Activated naive CD4-positive, alpha-beta T cell treated with anti-CD3 and anti-CD28 coated beads, Interleukin-2, amount 50 U/mL, for 16 hours (primary cell): ENCODE measurements at regions not wholly inside any gene's neighbourhood (a gene's known extent, or its start where the extent isn't known, plus 50 kb on each side); places are given as distances from the start of the nearest gene placed in this dataset.
"Not testable (repeated sequence)": the region's sequence is repeated elsewhere in the genome, so short reads cannot be mapped to it uniquely, and the experiment has no call there.

Experiments used
- DNase-seq: peaks from one replicate; pipeline ENCODE4 v3.0.0-alpha.2; 2020

- DNase-seq = no peak
Measured at GRCh38 chr12:82300611-82301010, 57.6 kb downstream of the CCDC59 start.

DNA sequence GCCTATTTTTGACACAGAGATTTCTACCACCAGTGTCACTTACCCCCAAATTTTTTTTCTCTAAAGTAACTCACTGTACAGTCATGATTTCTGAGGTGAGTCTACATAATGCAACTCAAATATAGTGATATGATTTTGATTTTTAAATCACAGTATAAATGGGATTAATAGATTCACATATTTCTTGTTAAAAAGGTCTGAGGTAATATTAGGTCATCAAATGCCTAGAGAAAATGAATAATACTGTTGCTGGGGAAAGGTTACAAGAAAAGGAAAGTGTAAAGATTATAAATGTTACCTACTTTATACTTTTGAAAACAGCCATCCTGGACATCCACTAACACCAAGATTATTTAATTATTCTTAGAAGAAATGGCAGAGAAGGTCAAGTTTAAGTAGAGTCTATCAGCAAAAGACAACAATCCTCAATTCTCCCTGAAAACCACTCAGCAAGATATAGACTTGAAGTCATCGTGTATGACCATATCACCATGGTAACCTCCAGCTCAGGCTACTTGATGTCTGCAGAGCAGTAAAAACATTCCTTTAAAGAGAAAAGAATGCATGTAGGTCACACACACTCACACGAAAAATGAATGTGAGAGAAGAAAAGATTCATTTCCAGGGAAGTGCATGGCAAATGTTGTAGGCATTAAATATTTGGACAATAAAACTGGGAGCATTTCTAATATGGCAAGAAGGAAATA is 58.7 kb downstream of the CCDC59 start:
- DNase-seq = no peak

GRCh38 chr12:82290415-82290814 is 67.8 kb downstream of the CCDC59 start:
- no peak for DNase-seq

- DNase-seq = not testable (repeated sequence)
Measured at GRCh38 chr12:82281335-82281734, 76.9 kb downstream of the CCDC59 start.

- no peak for DNase-seq
Measured at GRCh38 chr12:82279536-82280058, 78.6 kb downstream of the CCDC59 start.

DNA sequence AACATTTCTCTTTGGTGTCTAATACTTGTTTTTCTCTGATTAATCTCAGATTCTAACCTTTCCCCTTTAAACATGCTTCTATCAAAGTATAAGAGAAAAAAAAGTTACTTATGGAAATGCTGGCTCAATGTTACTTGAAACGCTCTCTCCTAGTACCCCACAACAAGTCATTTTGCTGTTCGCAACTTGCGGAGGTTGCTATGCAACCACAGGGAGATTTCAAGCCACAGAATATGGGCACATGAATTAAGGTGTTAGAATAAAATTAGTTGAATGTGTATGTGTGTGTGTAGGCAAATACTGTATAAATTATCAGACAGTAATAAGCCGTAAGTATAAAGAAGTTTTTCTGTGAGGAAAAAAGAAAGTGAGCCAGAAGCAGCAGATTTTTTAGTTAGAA is 80.6 kb downstream of the CCDC59 start:
- DNase-seq = no peak

- no peak for DNase-seq
Measured at GRCh38 chr12:82242729-82243128, 115.5 kb downstream of the CCDC59 start.

GRCh38 chr12:82225871-82226270 is 132.3 kb downstream of the CCDC59 start:
- no peak for DNase-seq

GRCh38 chr12:82223426-82223825 is 134.8 kb downstream of the CCDC59 start:
- DNase-seq = no peak

DNA sequence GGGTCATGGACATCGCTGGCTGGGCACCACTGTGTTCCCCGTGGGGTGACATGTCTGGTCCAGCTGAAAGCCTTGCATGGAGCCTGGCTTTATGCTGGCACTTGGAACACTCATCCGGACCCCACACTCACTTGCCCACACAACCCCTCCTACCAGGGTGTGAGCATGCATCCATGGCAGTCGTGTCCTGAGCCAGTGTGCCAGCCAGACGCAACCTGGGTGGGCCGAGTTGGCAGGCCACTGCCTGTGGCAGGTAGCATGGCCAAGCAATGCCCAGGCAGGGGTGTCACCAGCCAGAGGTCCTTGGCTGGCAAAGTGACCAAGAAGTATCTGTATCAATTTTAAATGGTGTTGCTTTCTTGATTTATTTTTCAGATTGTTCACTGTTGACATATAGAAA is 141.7 kb downstream of the CCDC59 start:
- DNase-seq = no peak

GRCh38 chr12:82213761-82214160 is 144.4 kb downstream of the CCDC59 start:
- no peak for DNase-seq

DNA sequence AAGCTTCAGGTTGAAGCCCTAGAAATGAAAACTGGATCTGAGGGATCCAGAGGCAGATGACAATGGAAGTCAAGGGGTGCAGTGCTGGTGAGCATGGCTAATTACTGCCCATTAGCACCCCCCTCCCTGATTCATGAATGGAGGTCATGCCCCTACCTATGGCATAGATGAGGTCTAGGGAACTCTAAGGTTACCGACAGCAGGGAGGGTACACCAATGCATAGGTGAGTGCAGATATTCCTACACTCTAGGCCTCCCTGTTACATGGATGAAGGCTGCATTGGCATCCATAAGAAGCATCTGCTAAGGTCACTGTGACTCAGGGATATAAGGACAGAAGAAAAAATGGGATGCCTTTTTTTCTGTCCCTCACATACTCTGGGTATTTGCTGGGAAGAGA is 147.3 kb downstream of the CCDC59 start:
- no peak for DNase-seq

- no peak for DNase-seq
Measured at GRCh38 chr12:82209533-82209932, 148.7 kb downstream of the CCDC59 start.

- no peak for DNase-seq
Measured at GRCh38 chr12:82207556-82207955, 150.6 kb downstream of the CCDC59 start.

DNA sequence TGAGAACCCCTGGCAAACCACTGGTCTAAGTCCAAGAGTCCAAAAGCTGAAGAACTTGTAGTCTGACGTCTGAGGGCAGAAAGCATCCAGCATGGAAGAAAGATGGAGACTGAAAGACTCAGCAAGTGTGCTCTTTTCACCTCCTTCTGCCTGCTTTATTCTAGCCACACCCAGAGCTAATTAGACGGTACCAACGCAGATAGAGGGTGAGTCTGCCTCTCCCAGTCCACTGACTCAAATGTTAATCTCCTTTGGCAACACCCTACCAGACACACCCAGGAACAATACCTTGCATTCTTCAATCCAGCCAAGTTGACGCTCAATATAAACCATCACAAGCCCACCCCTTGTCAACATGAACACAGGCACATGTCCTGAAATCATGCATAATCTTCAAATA is 155.1 kb downstream of the CCDC59 start:
- no peak for DNase-seq

DNA sequence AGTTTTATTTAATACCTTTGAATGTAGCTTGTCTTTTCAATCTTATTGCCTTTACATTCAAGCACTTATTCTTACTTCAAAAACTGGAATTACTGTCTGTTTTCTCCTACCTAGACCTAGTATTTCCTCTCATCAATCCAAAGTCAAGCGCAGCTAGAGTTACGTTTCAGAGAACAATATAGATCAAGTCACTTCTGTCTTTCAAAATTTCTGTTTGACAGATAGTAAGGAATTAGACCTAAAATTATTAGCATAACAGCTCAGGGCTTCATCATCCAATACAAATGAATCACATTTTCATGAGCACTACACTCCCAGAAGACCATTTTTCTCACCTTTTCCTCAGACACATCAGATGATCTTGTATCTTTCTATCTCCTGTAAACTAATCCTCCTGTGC is 170.6 kb downstream of the CCDC59 start:
- no peak for DNase-seq

- no peak for DNase-seq
Measured at GRCh38 chr12:82187011-82187410, 171.2 kb downstream of the CCDC59 start.

- DNase-seq = no peak
Measured at GRCh38 chr12:82186282-82186681, 171.9 kb downstream of the CCDC59 start.

GRCh38 chr12:82184844-82185243 is 173.3 kb downstream of the CCDC59 start:
- no peak for DNase-seq

DNA sequence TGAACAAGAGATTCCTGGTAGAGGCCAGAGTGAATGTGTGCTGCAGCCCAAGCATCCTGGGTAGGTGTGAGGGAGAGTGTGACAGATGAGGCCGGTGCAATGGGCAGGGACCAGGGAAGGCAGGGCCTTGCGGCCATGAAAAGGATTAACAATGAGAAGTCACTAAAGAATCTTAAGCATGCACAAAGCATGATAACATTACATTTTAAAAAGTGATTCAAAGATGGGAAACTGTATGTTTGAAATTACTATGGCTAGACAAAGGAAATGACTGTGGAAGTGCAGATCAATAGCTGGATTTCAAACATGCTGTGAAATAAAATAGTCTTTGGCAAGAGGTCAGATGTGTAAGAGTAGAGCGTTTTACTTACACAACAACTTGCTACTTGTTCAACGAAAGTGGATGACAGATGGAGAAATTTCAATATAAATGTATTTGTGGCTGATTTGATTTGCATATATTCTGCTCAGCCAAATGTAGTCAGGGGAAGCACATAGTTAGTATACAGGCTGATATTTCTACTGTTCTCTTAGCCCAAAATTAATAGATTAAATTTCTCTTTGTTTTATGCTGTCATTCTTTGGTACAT is 175.5 kb downstream of the CCDC59 start:
- no peak for DNase-seq

- no peak for DNase-seq
Measured at GRCh38 chr12:82176761-82177490, 181.3 kb downstream of the CCDC59 start.

DNA sequence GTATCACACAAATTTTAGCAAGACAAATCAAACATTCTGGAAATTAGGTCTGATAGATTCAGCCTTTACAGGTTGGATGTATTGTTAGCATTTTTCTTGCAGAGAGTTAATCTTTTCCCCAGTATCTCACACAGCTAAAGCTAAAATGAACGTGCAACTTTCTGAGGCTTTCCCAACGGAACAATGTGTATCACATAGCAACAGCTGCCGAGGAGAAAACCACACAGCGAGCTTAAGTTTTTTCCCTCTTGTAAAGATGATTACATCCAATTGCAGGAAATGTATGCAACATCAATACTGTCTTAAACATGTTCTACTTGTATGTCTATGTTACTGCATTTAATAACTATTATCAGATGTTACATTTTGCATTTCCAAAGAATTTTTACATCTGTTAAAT is 182.2 kb downstream of the CCDC59 start:
- no peak for DNase-seq

DNA sequence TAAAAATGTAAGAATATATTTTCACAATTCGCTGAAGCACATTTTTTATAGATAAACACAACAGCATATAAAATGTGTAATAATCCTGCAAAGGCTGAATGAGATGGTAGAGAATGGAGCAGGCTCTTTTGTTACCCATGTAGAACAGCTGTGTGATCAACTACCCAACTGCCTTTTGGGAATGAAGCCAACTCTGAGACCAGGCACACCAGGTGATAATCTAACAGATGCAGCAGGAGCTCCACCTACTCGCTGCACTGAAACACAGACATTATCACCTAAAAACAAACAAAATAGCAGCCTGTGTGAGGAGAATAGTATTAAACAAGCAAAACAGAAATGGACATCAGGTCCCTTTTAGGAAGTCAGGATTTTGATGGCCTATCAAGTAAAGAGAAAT is 183.3 kb downstream of the CCDC59 start:
- DNase-seq = no peak

DNA sequence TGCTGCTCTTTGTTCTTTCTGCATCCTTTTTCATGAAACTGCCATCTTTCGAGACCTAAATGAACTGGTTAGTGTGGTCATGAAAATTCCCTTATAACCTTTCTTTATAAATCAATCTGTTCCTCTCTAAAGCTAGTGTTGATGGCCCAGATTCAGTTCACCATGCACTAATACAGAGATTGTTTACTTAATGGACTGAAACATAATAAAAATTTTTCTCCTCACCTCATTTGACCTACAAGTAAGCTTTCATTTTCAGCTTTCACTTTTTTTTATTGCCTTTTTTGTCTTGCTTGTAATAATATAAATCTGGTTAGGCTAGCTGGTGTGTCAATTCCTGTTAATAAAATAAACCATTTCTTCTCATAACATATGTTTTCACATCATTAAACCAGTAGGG is 183.8 kb downstream of the CCDC59 start:
- DNase-seq = no peak
